Thyroid gland (tissue), 4 donors: ENCODE measurements at regions not wholly inside any gene's neighbourhood (a gene's known extent, or its start where the extent isn't known, plus 50 kb on each side); places are given as distances from the start of the nearest gene placed in this dataset.

Source experiments
- POLR2A ChIP-seq, 2 donors: fragments of 450-650 bp; IDR thresholded peaks; one replicate each; pipeline ENCODE4 v1.6.1; 2017; ENCODE audit warnings: antibody characterized with exemption in 2 of 2, mild to moderate bottlenecking in 2 of 2, moderate library complexity in 1 of 2
- TF ChIP-seq, protein P1 (sequence below), 6 experiments: fragments of 200-600 bp in 3 of 6; fragments of 450-650 bp in 3 of 6; sonication (generic) in 3 of 6; IDR thresholded peaks; one replicate each; pipeline ENCODE4 v1.5.1; 2016 to 2019; ENCODE audit warnings: antibody characterized with exemption in 6 of 6, mild to moderate bottlenecking in 2 of 6, inconsistent platforms in 1 of 6, moderate library complexity in 1 of 6

DNA sequence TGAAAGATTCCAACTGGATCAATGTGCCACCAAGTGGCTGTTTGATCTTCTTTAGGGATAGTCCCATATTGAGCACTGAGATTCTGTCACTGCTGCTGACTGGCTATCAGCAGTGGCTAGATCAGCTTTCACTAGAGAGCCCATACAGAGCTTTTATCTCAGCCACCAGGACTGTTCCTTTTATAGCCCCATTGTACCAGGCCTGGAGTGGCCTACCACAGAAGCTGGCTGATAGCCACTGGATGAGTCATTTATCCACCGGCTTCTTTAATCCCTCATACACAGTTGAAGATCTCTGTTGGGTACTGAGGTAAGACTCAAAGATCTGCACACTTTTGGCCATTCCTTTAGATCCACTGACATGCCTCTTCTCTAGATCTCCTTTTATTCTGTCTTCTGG, 1101.1 kb downstream of the SORCS3 start:
- TF ChIP-seq, protein P1, sequence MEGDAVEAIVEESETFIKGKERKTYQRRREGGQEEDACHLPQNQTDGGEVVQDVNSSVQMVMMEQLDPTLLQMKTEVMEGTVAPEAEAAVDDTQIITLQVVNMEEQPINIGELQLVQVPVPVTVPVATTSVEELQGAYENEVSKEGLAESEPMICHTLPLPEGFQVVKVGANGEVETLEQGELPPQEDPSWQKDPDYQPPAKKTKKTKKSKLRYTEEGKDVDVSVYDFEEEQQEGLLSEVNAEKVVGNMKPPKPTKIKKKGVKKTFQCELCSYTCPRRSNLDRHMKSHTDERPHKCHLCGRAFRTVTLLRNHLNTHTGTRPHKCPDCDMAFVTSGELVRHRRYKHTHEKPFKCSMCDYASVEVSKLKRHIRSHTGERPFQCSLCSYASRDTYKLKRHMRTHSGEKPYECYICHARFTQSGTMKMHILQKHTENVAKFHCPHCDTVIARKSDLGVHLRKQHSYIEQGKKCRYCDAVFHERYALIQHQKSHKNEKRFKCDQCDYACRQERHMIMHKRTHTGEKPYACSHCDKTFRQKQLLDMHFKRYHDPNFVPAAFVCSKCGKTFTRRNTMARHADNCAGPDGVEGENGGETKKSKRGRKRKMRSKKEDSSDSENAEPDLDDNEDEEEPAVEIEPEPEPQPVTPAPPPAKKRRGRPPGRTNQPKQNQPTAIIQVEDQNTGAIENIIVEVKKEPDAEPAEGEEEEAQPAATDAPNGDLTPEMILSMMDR (IDR thresholded peaks at IDR 0.05), result no peak
- no peak for TF ChIP-seq POLR2A (IDR thresholded peaks at IDR 0.05)
